OCI-LY3 (cell line): ENCODE measurements at regions not wholly inside any gene's neighbourhood (a gene's known extent, or its start where the extent isn't known, plus 50 kb on each side); places are given as distances from the start of the nearest gene placed in this dataset.
"Not testable (repeated sequence)": the region's sequence is repeated elsewhere in the genome, so short reads cannot be mapped to it uniquely, and the experiment has no call there.

Experiments
- H2AFZ ChIP-seq: fragments of 200-600, 300-600 bp; shearing (Covaris generic); 2 replicates; pipeline ENCODE4 v1.6.0; 2014; ENCODE audit warnings: antibody characterized with exemption, low read depth, low read length
- H3K27ac ChIP-seq: fragments of 200-600, 300-600 bp; sonication (generic); 2 replicates; pipeline ENCODE4 v1.5.1; 2014; ENCODE audit warnings: mild to moderate bottlenecking, low read length, moderate library complexity, mixed read lengths
- H3K27me3 ChIP-seq: fragments of 200-600, 300-600 bp; sonication (generic); 2 replicates; pipeline ENCODE4 v1.6.1; 2014; ENCODE audit warnings: low read depth, low read length, mixed read lengths
- H3K36me3 ChIP-seq: fragments of 200-600, 300-600 bp; sonication (generic); replicated peaks from 2 replicates; pipeline ENCODE3; 2014; ENCODE audit warnings: low read depth, low read length, mixed read lengths
- H3K4me1 ChIP-seq: fragments of 300-600, 200-600 bp; sonication (generic); 2 replicates; pipeline ENCODE4 v1.6.1; 2014; ENCODE audit warnings: low read length, mixed read lengths
- H3K4me2 ChIP-seq: fragments of 200-600, 300-600 bp; sonication (generic); 2 replicates; pipeline ENCODE4 v1.6.1; 2014; ENCODE audit warnings: low read length, mixed read lengths
- H3K4me3 ChIP-seq: fragments of 300-600, 200-600 bp; sonication (generic); 2 replicates; pipeline ENCODE4 v1.5.1; 2014; ENCODE audit warnings: antibody characterized with exemption, mild to moderate bottlenecking, low read length, moderate library complexity
- H3K79me2 ChIP-seq: fragments of 300-600, 200-600 bp; shearing (Covaris generic); 2 replicates; pipeline ENCODE4 v1.6.1; 2014; ENCODE audit warnings: mild to moderate bottlenecking, low read length, mixed read lengths
- H3K9ac ChIP-seq: fragments of 300-600, 200-600 bp; shearing (Covaris generic); 2 replicates; pipeline ENCODE4 v1.6.0; 2014; ENCODE audit warnings: mild to moderate bottlenecking, low read length, moderate library complexity
- H3K9me3 ChIP-seq: fragments of 200-600, 300-600 bp; shearing (Covaris generic); 2 replicates; pipeline ENCODE4 v1.6.1; 2014; ENCODE audit warnings: low read length, mixed read lengths; ENCODE audit not compliant: insufficient read depth
- H4K20me1 ChIP-seq: fragments of 200-600, 300-600 bp; sonication (generic); 2 replicates; pipeline ENCODE4 v1.6.1; 2016; ENCODE audit warnings: low read length, mixed read lengths; ENCODE audit not compliant: insufficient read depth
- EZH2phosphoT487 ChIP-seq: fragments of 200-600 bp; shearing (Covaris generic); IDR thresholded peaks from 2 replicates; pipeline ENCODE4 v1.6.1; 2018; ENCODE audit warnings: antibody characterized with exemption, mixed run types, low read depth
- TF ChIP-seq, protein P1 (sequence below): fragments of 200-600, 300-600 bp; sonication (generic); IDR thresholded peaks from 2 replicates; pipeline ENCODE4 v1.5.1; 2014; ENCODE audit warnings: antibody characterized with exemption, low read length, low read depth

DNA sequence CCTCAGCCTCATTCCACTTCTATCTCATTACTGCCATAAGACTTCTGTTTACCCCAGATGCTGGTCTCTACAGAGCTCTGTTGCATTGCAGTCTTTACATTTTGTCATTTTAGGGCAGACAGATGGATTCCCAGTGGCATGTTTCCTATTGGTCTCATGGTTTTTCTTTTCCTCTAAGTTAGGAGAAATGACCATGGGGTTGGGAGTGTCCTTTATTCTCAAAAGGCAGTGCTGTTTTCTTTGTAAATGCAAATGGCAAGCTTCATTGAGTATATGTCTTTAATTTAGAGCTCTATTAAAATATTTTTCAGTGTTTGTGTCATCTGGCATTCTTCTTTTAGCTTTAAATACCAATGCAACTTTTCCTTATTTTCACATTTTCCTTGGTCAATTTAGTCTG is 57.0 kb downstream of the MSTN start:
- Histone ChIP-seq H3K9me3 (no peaks in the 10 kb centered on the region), H3K27me3 (no peaks in the 10 kb centered on the region), H2AFZ (no peak overlapping the region), H3K27ac (no peak overlapping the region), H3K9ac (no peak overlapping the region), H3K4me2 (no peak overlapping the region), H3K4me1 (no peaks in the 10 kb centered on the region), H4K20me1 (no peaks in the 10 kb centered on the region), H3K4me3 (no peak overlapping the region), H3K79me2 (no peaks in the 10 kb centered on the region), H3K36me3 (no peaks in the 10 kb centered on the region)
- TF ChIP-seq, protein P1, sequence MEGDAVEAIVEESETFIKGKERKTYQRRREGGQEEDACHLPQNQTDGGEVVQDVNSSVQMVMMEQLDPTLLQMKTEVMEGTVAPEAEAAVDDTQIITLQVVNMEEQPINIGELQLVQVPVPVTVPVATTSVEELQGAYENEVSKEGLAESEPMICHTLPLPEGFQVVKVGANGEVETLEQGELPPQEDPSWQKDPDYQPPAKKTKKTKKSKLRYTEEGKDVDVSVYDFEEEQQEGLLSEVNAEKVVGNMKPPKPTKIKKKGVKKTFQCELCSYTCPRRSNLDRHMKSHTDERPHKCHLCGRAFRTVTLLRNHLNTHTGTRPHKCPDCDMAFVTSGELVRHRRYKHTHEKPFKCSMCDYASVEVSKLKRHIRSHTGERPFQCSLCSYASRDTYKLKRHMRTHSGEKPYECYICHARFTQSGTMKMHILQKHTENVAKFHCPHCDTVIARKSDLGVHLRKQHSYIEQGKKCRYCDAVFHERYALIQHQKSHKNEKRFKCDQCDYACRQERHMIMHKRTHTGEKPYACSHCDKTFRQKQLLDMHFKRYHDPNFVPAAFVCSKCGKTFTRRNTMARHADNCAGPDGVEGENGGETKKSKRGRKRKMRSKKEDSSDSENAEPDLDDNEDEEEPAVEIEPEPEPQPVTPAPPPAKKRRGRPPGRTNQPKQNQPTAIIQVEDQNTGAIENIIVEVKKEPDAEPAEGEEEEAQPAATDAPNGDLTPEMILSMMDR: no peak
- TF ChIP-seq EZH2phosphoT487: no peak

DNA sequence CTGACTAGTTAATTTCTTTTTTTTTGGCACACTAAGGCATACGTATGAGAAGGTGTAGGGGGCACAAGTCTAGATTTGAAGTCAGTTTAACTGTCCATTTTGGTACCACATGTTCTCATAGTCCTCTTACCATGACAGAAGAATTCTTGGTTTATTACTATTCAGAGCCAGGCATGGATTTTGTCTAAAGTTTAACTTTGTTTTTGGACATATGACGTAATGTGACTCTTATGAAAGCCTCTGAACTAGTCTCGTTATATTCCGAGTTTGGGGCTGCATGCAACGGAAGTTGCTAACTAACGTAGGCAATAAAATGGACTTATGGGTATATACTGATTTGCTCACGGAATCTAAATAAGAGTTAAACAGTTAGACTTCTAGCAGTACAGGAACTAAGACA is 62.9 kb downstream of the MSTN start:
- Histone ChIP-seq H3K4me1 (no peaks in the 10 kb centered on the region), H4K20me1 (no peaks in the 10 kb centered on the region), H3K36me3 (no peaks in the 10 kb centered on the region), H3K4me2 (no peak overlapping the region), H3K4me3 (no peak overlapping the region), H3K27ac (no peak overlapping the region), H3K79me2 (no peaks in the 10 kb centered on the region), H3K9ac (no peak overlapping the region), H2AFZ (no peak overlapping the region), H3K9me3 (peaks cover 9% of the 10 kb centered on the region; the same call in 1 of the 2 replicates), H3K27me3 (no peaks in the 10 kb centered on the region)
- TF ChIP-seq, protein P1: no peak
- no peak for TF ChIP-seq EZH2phosphoT487

DNA sequence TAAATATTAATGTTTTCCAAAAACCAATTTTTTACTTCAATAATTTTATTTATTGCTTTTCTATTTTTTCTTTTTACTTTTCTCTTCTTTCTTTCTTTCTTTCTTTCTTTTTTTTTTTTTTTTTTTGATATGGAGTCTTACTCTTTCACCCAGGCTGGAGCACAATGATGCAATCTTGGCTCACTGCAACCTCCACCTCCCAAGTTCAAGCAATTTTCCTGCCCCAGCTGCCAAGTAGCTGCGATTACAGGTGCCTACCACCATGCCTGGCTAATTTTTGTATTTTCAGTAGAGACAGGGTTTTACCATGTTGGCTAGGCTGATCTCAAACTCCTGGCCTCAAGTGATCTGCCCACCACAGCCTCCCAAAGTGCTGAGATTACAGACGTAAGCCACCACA is 63.9 kb downstream of the MSTN start:
- not testable (repeated sequence) for H2AFZ ChIP-seq, H3K27me3 ChIP-seq, H3K9ac ChIP-seq, H3K4me1 ChIP-seq, H3K79me2 ChIP-seq, H3K4me2 ChIP-seq, H3K9me3 ChIP-seq, H3K4me3 ChIP-seq, H3K27ac ChIP-seq, H4K20me1 ChIP-seq, H3K36me3 ChIP-seq

DNA sequence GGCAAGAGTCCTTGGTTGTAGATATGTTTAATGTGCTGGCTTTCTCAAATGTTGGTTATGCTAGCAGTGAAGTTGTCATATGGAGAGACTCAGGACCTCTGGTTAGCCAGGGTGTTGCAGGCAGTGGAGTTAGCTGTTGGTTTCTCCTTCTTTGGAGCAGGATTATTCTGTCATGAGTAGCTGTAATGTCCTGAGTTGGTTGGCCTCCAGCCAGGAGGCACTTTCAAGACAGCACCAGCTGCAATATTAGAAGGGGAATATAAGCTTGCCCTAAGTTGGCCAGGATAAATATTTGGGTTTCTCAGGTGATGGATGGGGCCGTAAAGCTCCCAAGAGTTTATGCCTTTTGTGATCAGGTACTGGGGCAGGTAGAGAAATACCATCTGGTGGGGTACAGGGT is 65.5 kb downstream of the MSTN start:
- no peak overlapping the region for H3K4me3 ChIP-seq

More for the DNA sequence above, 65.5 kb downstream of the MSTN start:
- Histone ChIP-seq H3K9ac (no peak overlapping the region), H4K20me1 (no peaks in the 10 kb centered on the region), H3K9me3 (peaks cover 9% of the 10 kb centered on the region; the same call in 1 of the 2 replicates), H3K4me2 (no peak overlapping the region), H3K27ac (no peak overlapping the region), H3K79me2 (no peaks in the 10 kb centered on the region), H3K27me3 (no peaks in the 10 kb centered on the region), H2AFZ (no peak overlapping the region), H3K36me3 (no peaks in the 10 kb centered on the region), H3K4me1 (no peaks in the 10 kb centered on the region)
- TF ChIP-seq EZH2phosphoT487: no peak
- TF ChIP-seq, protein P1: no peak
